Left ventricle myocardium inferior (tissue), 1 donor: ENCODE measurements at regions not wholly inside any gene's neighbourhood (a gene's known extent, or its start where the extent isn't known, plus 50 kb on each side); places are given as distances from the start of the nearest gene placed in this dataset.

Experiments
- DNase-seq: peaks from one replicate; pipeline ENCODE4 v3.0.0-alpha.2; 2020
- H3K27ac ChIP-seq: fragments of 200-600 bp; replicated peaks from 2 replicates; pipeline ENCODE4 v1.8.0; 2021
- H3K27me3 ChIP-seq: fragments of 200-600 bp; 2 replicates; pipeline ENCODE4 v1.8.0; 2021; ENCODE audit warnings: low read depth
- H3K36me3 ChIP-seq: fragments of 200-600 bp; 2 replicates; pipeline ENCODE4 v1.8.0; 2021
- H3K4me1 ChIP-seq: fragments of 200-600 bp; 2 replicates; pipeline ENCODE4 v1.8.0; 2021
- H3K4me3 ChIP-seq: fragments of 200-600 bp; 2 replicates; pipeline ENCODE4 v1.8.0; 2021; ENCODE audit warnings: mild to moderate bottlenecking, moderate library complexity
- H3K9me3 ChIP-seq: fragments of 200-600 bp; replicated peaks from 2 replicates; pipeline ENCODE4 v1.8.0; 2021
- intact Hi-C: fragments of 100-400 bp; cut with micrococcal nuclease; formaldehyde crosslinking; loops from one replicate; pipeline ENCODE4 v1.11.0; 2022
- TF ChIP-seq, protein P1 (sequence below): fragments of 200-600 bp; IDR thresholded peaks from 2 replicates; pipeline ENCODE4 v1.8.0; 2021; ENCODE audit warnings: antibody characterized with exemption, mild to moderate bottlenecking, borderline replicate concordance
- donor health status: DM: no; HTN: yes; CAD: no; lungs with severe emphysema.

- TF ChIP-seq, protein P1, sequence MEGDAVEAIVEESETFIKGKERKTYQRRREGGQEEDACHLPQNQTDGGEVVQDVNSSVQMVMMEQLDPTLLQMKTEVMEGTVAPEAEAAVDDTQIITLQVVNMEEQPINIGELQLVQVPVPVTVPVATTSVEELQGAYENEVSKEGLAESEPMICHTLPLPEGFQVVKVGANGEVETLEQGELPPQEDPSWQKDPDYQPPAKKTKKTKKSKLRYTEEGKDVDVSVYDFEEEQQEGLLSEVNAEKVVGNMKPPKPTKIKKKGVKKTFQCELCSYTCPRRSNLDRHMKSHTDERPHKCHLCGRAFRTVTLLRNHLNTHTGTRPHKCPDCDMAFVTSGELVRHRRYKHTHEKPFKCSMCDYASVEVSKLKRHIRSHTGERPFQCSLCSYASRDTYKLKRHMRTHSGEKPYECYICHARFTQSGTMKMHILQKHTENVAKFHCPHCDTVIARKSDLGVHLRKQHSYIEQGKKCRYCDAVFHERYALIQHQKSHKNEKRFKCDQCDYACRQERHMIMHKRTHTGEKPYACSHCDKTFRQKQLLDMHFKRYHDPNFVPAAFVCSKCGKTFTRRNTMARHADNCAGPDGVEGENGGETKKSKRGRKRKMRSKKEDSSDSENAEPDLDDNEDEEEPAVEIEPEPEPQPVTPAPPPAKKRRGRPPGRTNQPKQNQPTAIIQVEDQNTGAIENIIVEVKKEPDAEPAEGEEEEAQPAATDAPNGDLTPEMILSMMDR: no peak
- intact Hi-C loops: loop anchor here (10.0 kb wide), 1 partner anchor 385 kb away; no protein-coding TSS in a partner anchor
- no peaks in the 10 kb centered on the region for H3K4me1 ChIP-seq
- no peaks in the 10 kb centered on the region for H3K36me3 ChIP-seq
- no peak overlapping the region for H3K27ac ChIP-seq
- DNase-seq: no peak
- no peaks in the 10 kb centered on the region for H3K9me3 ChIP-seq
- no peak overlapping the region for H3K4me3 ChIP-seq
- H3K27me3 ChIP-seq: no peaks in the 10 kb centered on the region
Observed at GRCh38 chr3:152079980-152080379, 188.7 kb upstream of the MBNL1 start.

DNA sequence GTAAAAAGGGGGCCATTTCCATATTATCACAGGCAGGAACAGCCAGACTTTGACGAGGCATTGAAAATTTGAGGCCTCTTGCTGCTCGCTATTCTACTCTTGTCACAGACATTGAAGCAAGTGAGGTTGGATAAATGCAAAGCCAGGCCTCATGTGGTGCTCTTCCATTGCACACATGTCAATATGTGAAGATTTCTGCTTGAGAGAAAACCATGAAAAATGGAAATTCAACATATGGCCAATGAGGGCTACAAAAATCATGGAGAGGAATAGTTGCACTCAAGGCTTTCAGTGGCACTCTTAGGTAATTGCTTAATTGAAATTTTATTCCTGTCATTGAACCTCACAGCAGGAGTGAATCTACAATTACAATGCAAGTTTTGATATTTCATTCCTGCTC lies 185.6 kb upstream of the MBNL1 start:
- TF ChIP-seq, protein P1: no peak
- intact Hi-C loops: no loop called here
- no peak for DNase-seq
- H3K4me1 ChIP-seq: peaks cover 3% of the 10 kb centered on the region
- H3K9me3 ChIP-seq: no peaks in the 10 kb centered on the region
- H3K36me3 ChIP-seq: no peaks in the 10 kb centered on the region
- H3K27me3 ChIP-seq: no peaks in the 10 kb centered on the region
- no peak overlapping the region for H3K27ac ChIP-seq
- no peak overlapping the region for H3K4me3 ChIP-seq

DNA sequence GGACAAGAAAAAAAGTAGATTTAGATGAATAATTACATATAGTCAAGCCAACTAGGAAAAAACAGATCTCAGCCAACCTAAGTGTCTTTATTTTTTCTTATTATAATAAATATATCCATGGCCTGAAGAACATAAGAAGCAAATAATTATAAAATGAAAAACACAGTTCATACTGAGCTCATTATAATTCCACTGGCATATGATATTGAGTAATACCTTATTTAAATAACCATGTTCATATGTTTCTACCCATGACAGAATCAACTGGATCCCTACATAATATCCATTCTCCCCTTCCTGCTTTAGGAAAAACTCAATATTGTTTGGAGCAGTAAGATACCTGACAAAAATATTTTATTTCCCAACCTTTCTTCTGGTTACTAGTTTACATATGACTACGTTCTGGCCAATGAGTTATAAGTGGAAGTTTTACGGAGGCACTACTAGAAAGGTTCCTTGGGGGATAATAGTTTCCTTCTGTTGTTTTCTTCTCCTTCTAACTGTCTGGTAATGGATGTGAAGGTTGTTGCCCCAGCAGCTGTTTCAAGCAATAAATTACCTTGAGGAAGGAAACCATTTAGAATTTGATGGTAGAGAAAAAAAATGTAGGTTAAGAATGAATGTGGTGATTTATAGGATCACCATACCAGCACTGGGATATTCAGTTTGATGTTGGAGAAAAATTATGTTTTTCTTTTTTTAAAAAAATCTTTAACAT lies 184.1 kb upstream of the MBNL1 start:
- Histone ChIP-seq H3K4me3 (no peak overlapping the region), H3K27me3 (no peaks in the 10 kb centered on the region), H3K4me1 (peaks cover 3% of the 10 kb centered on the region), H3K36me3 (no peaks in the 10 kb centered on the region), H3K27ac (no peak overlapping the region), H3K9me3 (no peaks in the 10 kb centered on the region)
- intact Hi-C loops: no loop called here
- TF ChIP-seq, protein P1: no peak
- no peak for DNase-seq

- Histone ChIP-seq H3K27me3 (no peaks in the 10 kb centered on the region), H3K4me3 (no peak overlapping the region), H3K9me3 (no peaks in the 10 kb centered on the region), H3K4me1 (peaks cover 3% of the 10 kb centered on the region), H3K36me3 (no peaks in the 10 kb centered on the region), H3K27ac (no peak overlapping the region)
- no peak for DNase-seq
- intact Hi-C loops: no loop called here
- TF ChIP-seq, protein P1: no peak
Observed at GRCh38 chr3:152087153-152087552, 181.6 kb upstream of the MBNL1 start.

DNA sequence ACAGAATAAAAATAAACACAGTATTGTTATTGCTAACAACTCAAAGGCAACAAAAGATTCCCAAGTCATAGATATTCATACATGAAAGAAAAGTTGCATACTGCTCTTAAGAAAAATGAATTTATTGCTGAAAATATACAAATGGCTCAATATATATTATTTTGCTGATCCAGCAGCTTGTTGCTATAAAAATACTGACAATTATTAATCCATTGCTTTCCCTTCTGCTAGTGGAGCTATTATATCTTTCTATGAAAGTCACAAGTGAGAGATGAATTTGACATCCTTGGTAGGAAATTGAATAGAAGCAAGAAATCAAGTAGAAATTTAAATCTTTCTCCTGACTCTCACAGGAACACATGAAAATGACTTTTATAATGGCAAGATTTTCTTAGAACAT lies 179.2 kb upstream of the MBNL1 start:
- Histone ChIP-seq H3K36me3 (no peaks in the 10 kb centered on the region), H3K27me3 (no peaks in the 10 kb centered on the region), H3K27ac (no peak overlapping the region), H3K9me3 (no peaks in the 10 kb centered on the region), H3K4me1 (peaks cover 3% of the 10 kb centered on the region), H3K4me3 (no peak overlapping the region)
- no peak for DNase-seq
- intact Hi-C loops: no loop called here
- TF ChIP-seq, protein P1: no peak
